DMS153 treated with DMSO at 0.1 percent for 48 hours (cell line): ENCODE measurements at regions not wholly inside any gene's neighbourhood (a gene's known extent, or its start where the extent isn't known, plus 50 kb on each side); places are given as distances from the start of the nearest gene placed in this dataset.

Experiments
- DNase-seq: peaks from one replicate; lab custom pipeline; 2025; ENCODE audit not compliant: unreplicated experiment; lab: John Stamatoyannopoulos, UW

- no peak for DNase-seq
These were observed 655.7 kb downstream of the AACS start for GRCh38 chr12:125720961-125721360.

- no peak for DNase-seq
These were observed 668.9 kb downstream of the AACS start for GRCh38 chr12:125734137-125734536.

- no peak for DNase-seq
These were observed 673.0 kb downstream of the AACS start for GRCh38 chr12:125738211-125738610.

GRCh38 chr12:125742413-125742812 lies 677.2 kb downstream of the AACS start:
- no peak for DNase-seq

GRCh38 chr12:125744201-125744600 lies 679.0 kb downstream of the AACS start:
- DNase-seq, result no peak

GRCh38 chr12:125755512-125755911 lies 690.3 kb downstream of the AACS start:
- DNase-seq, result no peak

- DNase-seq, result no peak
These were observed 700.9 kb downstream of the AACS start for GRCh38 chr12:125766091-125766490.

GRCh38 chr12:125772403-125772802 lies 707.2 kb downstream of the AACS start:
- DNase-seq, result no peak

- peak; percentile 22 for DNase-seq
These were observed 707.9 kb downstream of the AACS start for GRCh38 chr12:125773033-125773640.

GRCh38 chr12:125775507-125775906 lies 710.3 kb downstream of the AACS start:
- DNase-seq, result no peak

GRCh38 chr12:125776212-125776611 lies 711.0 kb downstream of the AACS start:
- no peak for DNase-seq

- no peak for DNase-seq
These were observed 720.9 kb downstream of the AACS start for GRCh38 chr12:125786143-125786542.

GRCh38 chr12:125794401-125794800 lies 729.2 kb downstream of the AACS start:
- no peak for DNase-seq

GRCh38 chr12:125797421-125798175 lies 732.4 kb downstream of the AACS start:
- DNase-seq, result no peak

GRCh38 chr12:125804660-125805059 lies 739.4 kb downstream of the AACS start:
- no peak for DNase-seq

GRCh38 chr12:125824276-125824675 lies 759.0 kb downstream of the AACS start:
- no peak for DNase-seq

GRCh38 chr12:125835852-125836251 lies 770.6 kb downstream of the AACS start:
- no peak for DNase-seq

- DNase-seq, result no peak
These were observed 771.4 kb downstream of the AACS start for GRCh38 chr12:125836647-125837046.

GRCh38 chr12:125841332-125841731 lies 776.1 kb downstream of the AACS start:
- no peak for DNase-seq

- DNase-seq, result no peak
These were observed 786.9 kb downstream of the AACS start for GRCh38 chr12:125852116-125852515.

GRCh38 chr12:125852679-125853078 lies 787.4 kb downstream of the AACS start:
- DNase-seq, result no peak

- DNase-seq, result no peak
These were observed 788.4 kb downstream of the AACS start for GRCh38 chr12:125853670-125854069.

- DNase-seq, result no peak
These were observed 791.1 kb downstream of the AACS start for GRCh38 chr12:125856366-125856765.
